ENCODE measurements at regions not wholly inside any gene's neighbourhood (a gene's known extent, or its start where the extent isn't known, plus 50 kb on each side); places are given as distances from the start of the nearest gene placed in this dataset.

DNA sequence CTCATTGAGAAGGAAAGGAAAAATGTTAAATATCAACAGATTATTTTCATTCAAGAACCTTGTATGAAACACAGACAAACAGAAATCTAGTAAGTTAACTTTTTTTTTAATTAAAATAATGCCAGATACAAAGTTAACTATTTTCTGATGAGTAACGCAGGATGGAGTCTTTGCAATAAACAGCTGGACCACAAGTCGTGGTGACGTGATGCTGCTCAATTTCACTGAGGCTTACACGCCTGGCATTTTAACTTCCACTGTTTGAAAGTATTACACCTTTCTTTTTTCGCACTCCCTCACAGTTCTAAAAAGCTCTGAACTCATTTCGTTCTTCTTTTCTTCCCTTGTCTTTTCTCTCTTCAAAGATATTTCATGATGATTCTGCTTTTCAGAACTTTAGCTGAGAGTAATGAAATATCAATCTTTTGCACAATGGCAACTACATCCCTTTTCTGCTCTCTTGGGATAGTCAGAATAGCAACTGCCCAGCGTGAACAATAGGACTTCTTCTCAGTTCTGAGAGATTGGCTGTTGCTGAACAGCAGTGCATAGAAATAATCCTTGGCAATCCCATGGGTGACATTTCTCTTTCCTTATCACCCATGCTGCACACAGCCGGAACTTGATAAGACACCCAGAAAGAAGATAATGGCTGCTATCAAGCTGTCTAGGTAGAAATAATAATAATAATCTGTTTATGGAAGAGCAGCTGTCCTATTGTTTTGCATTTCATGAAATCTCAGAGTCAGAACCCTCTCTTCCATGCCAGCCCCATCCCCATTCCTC, 160.5 kb downstream of the BTG1 start:
- TF ChIP-seq, protein P1, sequence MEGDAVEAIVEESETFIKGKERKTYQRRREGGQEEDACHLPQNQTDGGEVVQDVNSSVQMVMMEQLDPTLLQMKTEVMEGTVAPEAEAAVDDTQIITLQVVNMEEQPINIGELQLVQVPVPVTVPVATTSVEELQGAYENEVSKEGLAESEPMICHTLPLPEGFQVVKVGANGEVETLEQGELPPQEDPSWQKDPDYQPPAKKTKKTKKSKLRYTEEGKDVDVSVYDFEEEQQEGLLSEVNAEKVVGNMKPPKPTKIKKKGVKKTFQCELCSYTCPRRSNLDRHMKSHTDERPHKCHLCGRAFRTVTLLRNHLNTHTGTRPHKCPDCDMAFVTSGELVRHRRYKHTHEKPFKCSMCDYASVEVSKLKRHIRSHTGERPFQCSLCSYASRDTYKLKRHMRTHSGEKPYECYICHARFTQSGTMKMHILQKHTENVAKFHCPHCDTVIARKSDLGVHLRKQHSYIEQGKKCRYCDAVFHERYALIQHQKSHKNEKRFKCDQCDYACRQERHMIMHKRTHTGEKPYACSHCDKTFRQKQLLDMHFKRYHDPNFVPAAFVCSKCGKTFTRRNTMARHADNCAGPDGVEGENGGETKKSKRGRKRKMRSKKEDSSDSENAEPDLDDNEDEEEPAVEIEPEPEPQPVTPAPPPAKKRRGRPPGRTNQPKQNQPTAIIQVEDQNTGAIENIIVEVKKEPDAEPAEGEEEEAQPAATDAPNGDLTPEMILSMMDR (IDR thresholded peaks at IDR 0.05; ENCODE audit: low read length): no peak
- TF ChIP-seq EZH2phosphoT487 (IDR thresholded peaks at IDR 0.05; ENCODE audit: low read length): no peak
- no peak overlapping the region for H3K4me3 ChIP-seq (ENCODE audit: low read length)
- H4K20me1 ChIP-seq (ENCODE audit: insufficient read depth, low read length): no peaks in the 10 kb centered on the region
- H3K36me3 ChIP-seq (replicated peaks; ENCODE audit: insufficient read depth, low read length): no peaks in the 10 kb centered on the region
- H3K4me2 ChIP-seq (ENCODE audit: low read depth, low read length): no peak overlapping the region
- H3K27me3 ChIP-seq (replicated peaks; ENCODE audit: insufficient read depth, low read length): no peaks in the 10 kb centered on the region
- H3F3A ChIP-seq (ENCODE audit: insufficient read depth, low read length): no peaks in the 10 kb centered on the region
- H3K27ac ChIP-seq (ENCODE audit: low read length): no peak overlapping the region
- no peaks in the 10 kb centered on the region for H3K4me1 ChIP-seq (ENCODE audit: low read length)
- H3K9ac ChIP-seq (ENCODE audit: low read length): no peak overlapping the region
- no peak for DNase-seq
- H3K9me3 ChIP-seq (replicated peaks; ENCODE audit: insufficient read depth, low read length): no peaks in the 10 kb centered on the region
- no peaks in the 10 kb centered on the region for H3K79me2 ChIP-seq (ENCODE audit: low read length)
- H2AFZ ChIP-seq (ENCODE audit: low read length): no peak overlapping the region
- H3K9me2 ChIP-seq (replicated peaks; ENCODE audit: insufficient read depth, low read length): no peaks in the 10 kb centered on the region

DNA sequence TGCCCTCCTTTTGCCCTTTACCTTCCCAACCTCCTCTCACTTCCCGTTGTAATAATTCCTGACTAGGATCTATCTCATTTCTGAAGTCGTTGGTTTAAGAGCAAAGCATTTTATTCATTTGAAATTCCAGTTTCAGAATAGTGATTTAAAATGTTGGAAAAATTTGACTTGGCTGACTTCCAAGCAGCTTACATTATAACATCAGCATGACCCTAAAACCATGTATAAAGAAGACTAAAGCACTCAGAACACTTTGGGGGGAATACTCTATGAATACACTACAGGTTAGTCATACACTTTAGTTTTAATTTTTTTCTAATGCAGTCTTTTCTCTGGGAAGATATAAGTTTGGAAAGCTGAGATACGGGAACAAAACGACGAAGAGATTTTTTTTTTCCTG, 161.1 kb downstream of the BTG1 start:
- H3K79me2 ChIP-seq (ENCODE audit: low read length): no peaks in the 10 kb centered on the region
- no peak overlapping the region for H2AFZ ChIP-seq (ENCODE audit: low read length)
- TF ChIP-seq EZH2 (optimal IDR thresholded peaks at IDR 0.05; ENCODE audit: low read depth, low read length): no peak
- TF ChIP-seq, protein P1 (IDR thresholded peaks at IDR 0.05; ENCODE audit: low read length): no peak
- TF ChIP-seq EZH2phosphoT487 (IDR thresholded peaks at IDR 0.05; ENCODE audit: low read length): no peak
- no peak overlapping the region for H3K4me3 ChIP-seq (ENCODE audit: low read length)
- H3K27ac ChIP-seq (ENCODE audit: low read length): no peak overlapping the region
- H3K9me2 ChIP-seq (replicated peaks; ENCODE audit: insufficient read depth, low read length): no peaks in the 10 kb centered on the region
- H3K36me3 ChIP-seq (replicated peaks; ENCODE audit: insufficient read depth, low read length): no peaks in the 10 kb centered on the region
- no peaks in the 10 kb centered on the region for H3F3A ChIP-seq (ENCODE audit: insufficient read depth, low read length)
- H3K4me1 ChIP-seq (ENCODE audit: low read length): no peaks in the 10 kb centered on the region
- no peak for DNase-seq
- no peak overlapping the region for H3K9ac ChIP-seq (ENCODE audit: low read length)
- H3K9me3 ChIP-seq (replicated peaks; ENCODE audit: insufficient read depth, low read length): no peaks in the 10 kb centered on the region
- H3K27me3 ChIP-seq (replicated peaks; ENCODE audit: insufficient read depth, low read length): no peaks in the 10 kb centered on the region
- H3K4me2 ChIP-seq (ENCODE audit: low read depth, low read length): no peak overlapping the region
- no peaks in the 10 kb centered on the region for H4K20me1 ChIP-seq (ENCODE audit: insufficient read depth, low read length)

DNA sequence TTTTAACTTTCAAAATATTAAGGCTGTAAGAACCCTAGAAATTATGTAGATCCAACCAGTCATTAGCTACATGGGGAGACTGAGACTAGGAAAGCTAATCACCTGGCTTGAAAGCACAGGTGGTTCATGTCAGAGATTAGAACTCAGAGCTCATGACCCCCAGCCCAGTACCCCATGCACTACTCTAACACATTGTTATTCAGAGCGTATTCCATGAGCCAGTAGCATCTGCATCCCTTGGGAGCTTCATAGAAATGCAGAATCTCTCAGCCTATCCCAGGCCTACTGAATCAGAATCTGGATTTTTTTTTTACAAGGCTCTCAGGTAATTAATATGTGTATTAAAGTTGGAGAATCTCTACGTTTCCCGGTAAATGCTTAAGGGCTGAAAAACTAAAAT, 161.7 kb downstream of the BTG1 start:
- H3K27ac ChIP-seq (ENCODE audit: low read length): no peak overlapping the region
- TF ChIP-seq, protein P1 (IDR thresholded peaks at IDR 0.05; ENCODE audit: low read length): no peak
- TF ChIP-seq EZH2phosphoT487 (IDR thresholded peaks at IDR 0.05; ENCODE audit: low read length) (no peak), EZH2 (optimal IDR thresholded peaks at IDR 0.05; ENCODE audit: low read depth, low read length) (no peak)
- H3K4me3 ChIP-seq (ENCODE audit: low read length): no peak overlapping the region
- H3K27me3 ChIP-seq (replicated peaks; ENCODE audit: insufficient read depth, low read length): no peaks in the 10 kb centered on the region
- H3K4me2 ChIP-seq (ENCODE audit: low read depth, low read length): no peak overlapping the region
- no peaks in the 10 kb centered on the region for H3K36me3 ChIP-seq (replicated peaks; ENCODE audit: insufficient read depth, low read length)
- H3F3A ChIP-seq (ENCODE audit: insufficient read depth, low read length): no peaks in the 10 kb centered on the region
- H3K9me3 ChIP-seq (replicated peaks; ENCODE audit: insufficient read depth, low read length): no peaks in the 10 kb centered on the region
- no peaks in the 10 kb centered on the region for H3K79me2 ChIP-seq (ENCODE audit: low read length)
- no peaks in the 10 kb centered on the region for H3K9me2 ChIP-seq (replicated peaks; ENCODE audit: insufficient read depth, low read length)
- no peaks in the 10 kb centered on the region for H3K4me1 ChIP-seq (ENCODE audit: low read length)
- H2AFZ ChIP-seq (ENCODE audit: low read length): no peak overlapping the region
- H4K20me1 ChIP-seq (ENCODE audit: insufficient read depth, low read length): no peaks in the 10 kb centered on the region
- no peak for DNase-seq
- no peak overlapping the region for H3K9ac ChIP-seq (ENCODE audit: low read length)
